Upper lobe of left lung (tissue), 4 donors: ENCODE measurements at regions not wholly inside any gene's neighbourhood (a gene's known extent, or its start where the extent isn't known, plus 50 kb on each side); places are given as distances from the start of the nearest gene placed in this dataset.

Experiments used
- EP300 ChIP-seq, 4 donors: sonication (generic); formaldehyde crosslinking; IDR thresholded peaks; one replicate each; pipeline ENCODE4 v1.5.1; 2017; ENCODE audit warnings: antibody characterized with exemption in 4 of 4, control low read depth in 2 of 4
- TF ChIP-seq, protein P1 (sequence below), 6 experiments: fragments of 450-650 bp in 4 of 6; fragments of 200-600 bp in 2 of 6; sonication (generic) in 2 of 6; IDR thresholded peaks; one replicate each; pipeline ENCODE4 v1.5.1; 2016 to 2019; ENCODE audit warnings: antibody characterized with exemption in 6 of 6

DNA sequence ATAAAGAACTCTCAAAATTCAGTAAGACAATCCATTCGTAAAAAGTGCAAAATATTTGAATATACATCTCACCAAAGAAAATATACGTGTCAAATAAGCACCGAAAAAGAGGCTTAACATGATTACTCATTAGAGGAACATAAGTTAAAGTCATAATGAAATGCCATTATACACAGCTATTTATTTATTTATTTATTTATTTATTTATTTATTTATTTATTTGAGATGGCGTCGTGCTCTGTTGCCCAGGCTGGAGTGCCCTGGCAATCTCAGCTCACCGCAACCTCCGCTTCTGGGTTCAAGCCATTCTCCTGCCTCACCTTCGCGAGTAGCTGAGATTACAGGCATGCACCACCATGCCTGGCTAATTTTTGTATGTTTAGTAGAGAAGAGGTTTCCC, 203.6 kb upstream of the UBASH3B start:
- TF ChIP-seq, protein P1, sequence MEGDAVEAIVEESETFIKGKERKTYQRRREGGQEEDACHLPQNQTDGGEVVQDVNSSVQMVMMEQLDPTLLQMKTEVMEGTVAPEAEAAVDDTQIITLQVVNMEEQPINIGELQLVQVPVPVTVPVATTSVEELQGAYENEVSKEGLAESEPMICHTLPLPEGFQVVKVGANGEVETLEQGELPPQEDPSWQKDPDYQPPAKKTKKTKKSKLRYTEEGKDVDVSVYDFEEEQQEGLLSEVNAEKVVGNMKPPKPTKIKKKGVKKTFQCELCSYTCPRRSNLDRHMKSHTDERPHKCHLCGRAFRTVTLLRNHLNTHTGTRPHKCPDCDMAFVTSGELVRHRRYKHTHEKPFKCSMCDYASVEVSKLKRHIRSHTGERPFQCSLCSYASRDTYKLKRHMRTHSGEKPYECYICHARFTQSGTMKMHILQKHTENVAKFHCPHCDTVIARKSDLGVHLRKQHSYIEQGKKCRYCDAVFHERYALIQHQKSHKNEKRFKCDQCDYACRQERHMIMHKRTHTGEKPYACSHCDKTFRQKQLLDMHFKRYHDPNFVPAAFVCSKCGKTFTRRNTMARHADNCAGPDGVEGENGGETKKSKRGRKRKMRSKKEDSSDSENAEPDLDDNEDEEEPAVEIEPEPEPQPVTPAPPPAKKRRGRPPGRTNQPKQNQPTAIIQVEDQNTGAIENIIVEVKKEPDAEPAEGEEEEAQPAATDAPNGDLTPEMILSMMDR (IDR thresholded peaks at IDR 0.05): no peak
- no peak for TF ChIP-seq EP300 (IDR thresholded peaks at IDR 0.05)
